ENCODE measurements at regions not wholly inside any gene's neighbourhood (a gene's known extent, or its start where the extent isn't known, plus 50 kb on each side); places are given as distances from the start of the nearest gene placed in this dataset.

DNA sequence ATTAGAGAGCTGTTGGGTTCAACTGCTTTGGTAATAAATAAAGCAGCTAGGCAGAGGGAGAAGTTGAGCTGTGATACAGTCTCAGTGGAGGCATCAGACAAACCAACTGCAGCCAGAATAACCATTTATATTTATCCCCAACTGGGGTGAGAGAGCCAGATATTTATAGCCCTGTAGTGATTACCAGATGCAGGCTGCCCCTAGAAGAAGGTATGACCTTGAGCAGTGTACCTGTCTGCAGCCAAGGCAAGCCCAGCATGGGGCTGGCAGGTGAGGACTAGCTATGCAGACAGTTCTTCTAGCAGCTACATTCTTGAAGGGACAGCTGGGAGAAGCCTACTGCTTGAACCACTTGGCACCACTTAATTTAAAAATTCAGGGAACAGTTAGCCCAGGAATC lies 144.4 kb upstream of the EPHA3 start:
- POLR2A ChIA-PET, result no interaction called here
- no peaks in the 10 kb centered on the region for H3K27me3 Mint-ChIP-seq

DNA sequence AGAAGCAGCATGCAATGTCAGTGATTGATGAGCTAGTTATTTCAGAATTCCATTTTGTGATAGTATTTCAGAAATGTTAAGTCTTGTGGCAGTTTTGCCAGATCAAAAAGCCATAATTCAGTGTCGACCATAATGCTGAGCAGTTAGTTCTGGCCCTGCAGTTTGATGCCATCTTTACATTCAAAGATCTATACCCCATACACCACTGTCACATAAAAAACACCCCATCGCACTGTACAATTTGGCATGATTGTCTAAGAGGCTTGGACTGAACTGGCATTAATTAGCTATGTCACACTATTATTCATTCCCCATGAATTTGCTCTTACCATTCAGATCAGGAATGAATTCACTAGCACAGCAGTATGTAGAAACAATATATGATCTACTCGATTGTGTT lies 127.7 kb upstream of the EPHA3 start:
- POLR2A ChIA-PET, result no interaction called here
- no peak for DNase-seq
- H3K36me3 Mint-ChIP-seq, result no peaks in the 10 kb centered on the region
- Histone ChIP-seq H3K4me1 (ENCODE audit: insufficient read depth, low read length) (no peaks in the 10 kb centered on the region), H3K36me3 (ENCODE audit: insufficient read depth, low read length) (no peaks in the 10 kb centered on the region), H3K27me3 (ENCODE audit: insufficient read depth, low read length, poor library complexity, severe bottlenecking) (no peaks in the 10 kb centered on the region), H3K27ac (ENCODE audit: low read depth, low read length) (no peak overlapping the region), H3K4me3 (ENCODE audit: low read length) (no peak overlapping the region), H3K9me3 (ENCODE audit: low read length) (no peaks in the 10 kb centered on the region)
- H3K4me1 Mint-ChIP-seq, result no peaks in the 10 kb centered on the region
- no peak overlapping the region for H3K27ac Mint-ChIP-seq
- H3K9me3 Mint-ChIP-seq, result peaks cover 2 to 32% (median 6%) of the 10 kb centered on the region in 5 donors
- CTCF ChIA-PET, result no interaction called here
- no peaks in the 10 kb centered on the region for H3K27me3 Mint-ChIP-seq
- no peak overlapping the region for H3K4me3 Mint-ChIP-seq

More for the DNA sequence above, 144.4 kb upstream of the EPHA3 start:
- Histone ChIP-seq H3K36me3 (ENCODE audit: insufficient read depth, low read length) (no peaks in the 10 kb centered on the region), H3K9me3 (ENCODE audit: low read length) (no peaks in the 10 kb centered on the region), H3K27me3 (ENCODE audit: insufficient read depth, low read length, poor library complexity, severe bottlenecking) (no peaks in the 10 kb centered on the region), H3K27ac (ENCODE audit: low read depth, low read length) (no peak overlapping the region), H3K4me3 (ENCODE audit: low read length) (no peak overlapping the region), H3K4me1 (ENCODE audit: insufficient read depth, low read length) (no peaks in the 10 kb centered on the region)
- CTCF ChIA-PET, result no interaction called here
- no peak for DNase-seq
- Mint-ChIP-seq H3K4me1 (no peaks in the 10 kb centered on the region), H3K27ac (no peak overlapping the region), H3K9me3 (peaks cover 0 to 19% (median 6%) of the 10 kb centered on the region in 5 donors), H3K4me3 (no peak overlapping the region), H3K36me3 (no peaks in the 10 kb centered on the region)

DNA sequence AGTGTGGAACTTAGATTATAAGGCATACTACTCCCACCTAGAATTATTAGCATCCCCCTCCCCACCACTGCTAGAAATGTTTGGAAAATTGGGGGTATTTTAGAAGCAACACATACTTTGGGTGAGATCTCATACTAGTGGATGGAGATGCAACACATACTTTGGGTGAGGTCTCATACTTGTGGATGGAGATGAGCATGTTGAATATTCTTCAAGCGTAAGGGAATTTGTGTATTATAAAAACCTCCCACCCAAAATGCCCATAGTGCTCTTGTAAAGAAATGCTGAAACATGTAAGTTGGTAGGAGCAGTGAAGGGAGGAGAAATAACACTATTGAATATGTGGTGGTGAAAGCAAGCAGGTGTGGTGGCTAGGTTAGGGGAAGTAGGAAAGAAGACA lies 124.0 kb upstream of the EPHA3 start:
- ChIA-PET POLR2A (no interaction called here), CTCF (no interaction called here)
- H3K27me3 Mint-ChIP-seq, result no peaks in the 10 kb centered on the region
- H3K36me3 ChIP-seq (ENCODE audit: insufficient read depth, low read length), result no peaks in the 10 kb centered on the region
- H3K27me3 ChIP-seq (ENCODE audit: insufficient read depth, low read length, poor library complexity, severe bottlenecking), result no peaks in the 10 kb centered on the region
- no peaks in the 10 kb centered on the region for H3K4me1 Mint-ChIP-seq
- no peaks in the 10 kb centered on the region for H3K36me3 Mint-ChIP-seq
- H3K27ac Mint-ChIP-seq, result no peak overlapping the region
- H3K4me1 ChIP-seq (ENCODE audit: insufficient read depth, low read length), result no peaks in the 10 kb centered on the region
- no peaks in the 10 kb centered on the region for H3K9me3 ChIP-seq (ENCODE audit: low read length)
- peaks cover 2 to 15% (median 4%) of the 10 kb centered on the region in 5 donors for H3K9me3 Mint-ChIP-seq
- H3K4me3 ChIP-seq (ENCODE audit: low read length), result no peak overlapping the region
- DNase-seq, result no peak
- no peak overlapping the region for H3K4me3 Mint-ChIP-seq
- no peak overlapping the region for H3K27ac ChIP-seq (ENCODE audit: low read depth, low read length)

DNA sequence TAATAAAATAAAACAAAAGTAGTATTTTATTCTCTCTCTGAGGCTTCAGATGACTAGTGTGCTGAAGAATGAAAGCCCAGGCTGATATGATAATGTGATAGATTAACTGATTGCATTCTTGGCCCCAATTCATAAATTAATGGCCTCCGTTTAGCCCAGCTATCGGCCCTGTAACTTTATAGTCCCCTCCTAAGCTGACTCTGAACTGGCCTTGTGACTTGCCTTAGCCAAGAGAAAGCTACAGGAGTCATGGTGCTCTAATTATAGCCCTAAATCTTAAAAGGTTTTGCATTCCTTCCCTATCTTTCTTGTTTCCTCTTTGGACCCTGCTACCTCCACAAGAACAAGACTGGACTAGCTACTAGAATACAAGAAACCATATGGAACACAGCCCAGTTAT lies 123.2 kb upstream of the EPHA3 start:
- Mint-ChIP-seq H3K4me1 (no peaks in the 10 kb centered on the region), H3K9me3 (peaks cover 2 to 15% (median 4%) of the 10 kb centered on the region in 5 donors), H3K4me3 (no peak overlapping the region)

DNA sequence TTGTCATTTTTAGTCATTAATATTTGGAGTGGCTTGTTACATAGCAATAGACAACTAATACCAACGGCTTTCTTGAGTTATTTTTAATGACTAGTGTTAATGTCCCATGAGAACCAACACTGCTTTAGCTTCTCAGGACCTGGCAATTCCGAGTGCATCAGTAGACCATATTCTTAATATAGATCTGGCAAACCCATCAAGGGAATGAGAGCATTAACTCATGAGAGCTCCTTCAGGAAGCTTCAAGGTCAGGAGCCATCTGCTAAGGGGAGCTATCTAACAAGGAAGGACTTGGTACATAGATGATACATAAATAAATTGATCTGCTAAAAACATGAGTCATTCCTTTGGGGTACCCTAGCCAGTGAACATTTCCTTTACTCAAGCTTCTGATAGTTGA lies 122.6 kb upstream of the EPHA3 start:
- Histone ChIP-seq H3K27me3 (ENCODE audit: insufficient read depth, low read length, poor library complexity, severe bottlenecking) (no peaks in the 10 kb centered on the region), H3K27ac (ENCODE audit: low read depth, low read length) (no peak overlapping the region), H3K4me3 (ENCODE audit: low read length) (no peak overlapping the region), H3K4me1 (ENCODE audit: insufficient read depth, low read length) (no peaks in the 10 kb centered on the region), H3K9me3 (ENCODE audit: low read length) (no peaks in the 10 kb centered on the region), H3K36me3 (ENCODE audit: insufficient read depth, low read length) (no peaks in the 10 kb centered on the region)
- ChIA-PET POLR2A (no interaction called here), CTCF (no interaction called here)
- DNase-seq, result no peak
- Mint-ChIP-seq H3K4me1 (no peaks in the 10 kb centered on the region), H3K27ac (no peak overlapping the region), H3K36me3 (no peaks in the 10 kb centered on the region), H3K9me3 (peaks cover 2 to 15% (median 5%) of the 10 kb centered on the region in 5 donors), H3K27me3 (no peaks in the 10 kb centered on the region), H3K4me3 (no peak overlapping the region)

More for the DNA sequence above, 123.2 kb upstream of the EPHA3 start:
- POLR2A ChIA-PET, result no interaction called here
- CTCF ChIA-PET, result no interaction called here
- no peaks in the 10 kb centered on the region for H3K27me3 ChIP-seq (ENCODE audit: insufficient read depth, low read length, poor library complexity, severe bottlenecking)
- no peaks in the 10 kb centered on the region for H3K27me3 Mint-ChIP-seq
- no peak overlapping the region for H3K27ac ChIP-seq (ENCODE audit: low read depth, low read length)
- no peak overlapping the region for H3K4me3 ChIP-seq (ENCODE audit: low read length)
- H3K27ac Mint-ChIP-seq, result no peak overlapping the region
- no peaks in the 10 kb centered on the region for H3K9me3 ChIP-seq (ENCODE audit: low read length)
- no peaks in the 10 kb centered on the region for H3K36me3 Mint-ChIP-seq
- no peaks in the 10 kb centered on the region for H3K4me1 ChIP-seq (ENCODE audit: insufficient read depth, low read length)
- no peaks in the 10 kb centered on the region for H3K36me3 ChIP-seq (ENCODE audit: insufficient read depth, low read length)
- no peak for DNase-seq

DNA sequence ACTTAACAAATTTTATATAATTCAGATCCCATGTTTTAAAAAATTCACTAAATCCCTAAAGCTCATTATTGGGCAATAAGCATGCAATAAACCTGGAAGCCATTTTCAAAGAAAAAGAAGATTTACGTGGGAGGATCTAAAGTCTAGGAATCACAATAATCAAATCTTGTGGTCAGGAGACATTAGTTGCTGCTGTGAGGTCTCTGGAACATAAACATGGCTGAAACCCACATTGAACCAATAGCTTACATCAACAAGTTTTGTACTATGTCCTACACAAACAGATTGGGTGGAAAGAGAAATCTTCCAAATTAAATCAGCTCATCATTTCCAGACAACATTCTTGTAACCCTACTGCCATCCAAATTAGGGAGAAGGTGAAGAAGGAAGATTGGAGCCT lies 121.9 kb upstream of the EPHA3 start:
- Mint-ChIP-seq H3K4me1 (no peaks in the 10 kb centered on the region), H3K27ac (no peak overlapping the region), H3K9me3 (peaks cover 2 to 14% (median 8%) of the 10 kb centered on the region in 5 donors), H3K4me3 (no peak overlapping the region), H3K27me3 (no peaks in the 10 kb centered on the region), H3K36me3 (no peaks in the 10 kb centered on the region)
- Histone ChIP-seq H3K9me3 (ENCODE audit: low read length) (no peaks in the 10 kb centered on the region), H3K4me3 (ENCODE audit: low read length) (no peak overlapping the region), H3K27ac (ENCODE audit: low read depth, low read length) (no peak overlapping the region), H3K36me3 (ENCODE audit: insufficient read depth, low read length) (no peaks in the 10 kb centered on the region), H3K4me1 (ENCODE audit: insufficient read depth, low read length) (no peaks in the 10 kb centered on the region), H3K27me3 (ENCODE audit: insufficient read depth, low read length, poor library complexity, severe bottlenecking) (no peaks in the 10 kb centered on the region)
- ChIA-PET CTCF (no interaction called here), POLR2A (no interaction called here)
- no peak for DNase-seq

DNA sequence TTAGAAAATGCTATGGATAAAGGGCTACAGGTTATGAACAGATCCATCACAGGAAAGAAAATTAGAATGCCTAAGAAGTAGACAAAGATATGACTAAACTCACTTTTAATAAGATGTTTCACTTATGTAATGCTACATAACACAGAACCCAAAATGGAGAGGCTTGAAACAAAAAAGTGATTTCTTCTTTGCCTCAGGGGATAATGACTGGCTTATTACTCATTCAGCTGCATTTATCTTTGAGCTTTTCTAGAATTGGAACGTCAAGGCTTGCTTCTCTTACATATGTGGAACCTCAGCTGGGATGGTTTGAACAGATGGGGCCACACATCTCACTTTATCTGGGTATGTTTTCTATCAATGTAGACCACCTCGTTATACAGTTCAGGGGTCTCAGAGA lies 120.6 kb upstream of the EPHA3 start:
- Mint-ChIP-seq H3K4me1 (no peaks in the 10 kb centered on the region), H3K27me3 (no peaks in the 10 kb centered on the region), H3K9me3 (peaks cover 2 to 13% (median 7%) of the 10 kb centered on the region in 5 donors), H3K36me3 (no peaks in the 10 kb centered on the region), H3K4me3 (no peak overlapping the region), H3K27ac (no peak overlapping the region)
- H3K27ac ChIP-seq (ENCODE audit: low read depth, low read length), result no peak overlapping the region
- no peak for DNase-seq
- ChIA-PET POLR2A (no interaction called here), CTCF (no interaction called here)
- no peak overlapping the region for H3K4me3 ChIP-seq (ENCODE audit: low read length)
- no peaks in the 10 kb centered on the region for H3K4me1 ChIP-seq (ENCODE audit: insufficient read depth, low read length)
- H3K27me3 ChIP-seq (ENCODE audit: insufficient read depth, low read length, poor library complexity, severe bottlenecking), result no peaks in the 10 kb centered on the region
- no peaks in the 10 kb centered on the region for H3K36me3 ChIP-seq (ENCODE audit: insufficient read depth, low read length)
- H3K9me3 ChIP-seq (ENCODE audit: low read length), result no peaks in the 10 kb centered on the region

DNA sequence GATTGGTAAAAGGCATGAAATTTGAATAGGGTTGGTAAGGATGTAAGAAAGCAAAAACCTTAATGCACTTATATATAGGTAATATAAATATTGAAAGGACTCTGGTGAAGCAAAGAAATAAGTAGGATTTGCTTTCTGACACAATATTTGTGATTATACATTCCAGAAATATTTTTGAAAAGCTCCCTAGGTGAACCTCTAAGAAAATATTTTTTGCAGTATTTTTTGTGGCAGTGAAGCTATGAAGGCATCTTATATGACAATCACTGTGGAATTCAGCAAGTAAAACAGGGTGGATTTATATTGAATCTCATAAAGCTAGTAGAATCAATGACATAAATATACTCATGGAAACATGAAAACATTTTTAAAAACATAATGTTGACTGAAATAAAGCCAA lies 119.6 kb upstream of the EPHA3 start:
- DNase-seq, result no peak
- Mint-ChIP-seq H3K36me3 (no peaks in the 10 kb centered on the region), H3K4me1 (no peaks in the 10 kb centered on the region), H3K4me3 (no peak overlapping the region), H3K27ac (no peak overlapping the region), H3K9me3 (peaks cover 2 to 11% (median 7%) of the 10 kb centered on the region in 5 donors), H3K27me3 (no peaks in the 10 kb centered on the region)
- ChIA-PET CTCF (no interaction called here), POLR2A (no interaction called here)
- Histone ChIP-seq H3K4me1 (ENCODE audit: insufficient read depth, low read length) (no peaks in the 10 kb centered on the region), H3K9me3 (ENCODE audit: low read length) (no peaks in the 10 kb centered on the region), H3K27ac (ENCODE audit: low read depth, low read length) (no peak overlapping the region), H3K4me3 (ENCODE audit: low read length) (no peak overlapping the region), H3K27me3 (ENCODE audit: insufficient read depth, low read length, poor library complexity, severe bottlenecking) (no peaks in the 10 kb centered on the region), H3K36me3 (ENCODE audit: insufficient read depth, low read length) (no peaks in the 10 kb centered on the region)

DNA sequence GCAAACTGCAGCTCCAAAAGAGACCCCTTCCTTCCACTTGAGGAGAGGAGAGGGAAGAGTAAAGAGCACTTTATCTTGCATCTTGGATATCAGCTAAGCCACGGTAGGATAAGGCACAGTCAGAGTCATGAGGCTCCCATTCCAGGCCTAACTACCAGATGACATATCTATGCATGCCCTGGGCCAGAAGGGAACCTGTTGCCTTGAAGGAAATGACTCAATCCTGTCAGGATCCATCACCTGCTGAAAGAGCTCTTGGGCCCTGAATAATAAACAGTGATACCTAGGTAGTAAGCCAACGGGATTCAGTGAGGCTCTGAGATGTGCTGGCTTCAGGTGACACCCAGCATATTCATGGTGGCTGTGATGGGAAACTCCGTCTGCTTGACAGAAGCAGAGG lies 118.5 kb upstream of the EPHA3 start:
- DNase-seq, result no peak
- H3K4me1 Mint-ChIP-seq, result no peaks in the 10 kb centered on the region
- ChIA-PET CTCF (no interaction called here), POLR2A (no interaction called here)
- no peak overlapping the region for H3K27ac Mint-ChIP-seq
- H3K36me3 Mint-ChIP-seq, result no peaks in the 10 kb centered on the region
- H3K4me3 ChIP-seq (ENCODE audit: low read length), result no peak overlapping the region
- H3K27me3 ChIP-seq (ENCODE audit: insufficient read depth, low read length, poor library complexity, severe bottlenecking), result no peaks in the 10 kb centered on the region
- no peak overlapping the region for H3K27ac ChIP-seq (ENCODE audit: low read depth, low read length)
- peaks cover 2 to 9% (median 6%) of the 10 kb centered on the region in 5 donors for H3K9me3 Mint-ChIP-seq
- no peaks in the 10 kb centered on the region for H3K9me3 ChIP-seq (ENCODE audit: low read length)
- H3K27me3 Mint-ChIP-seq, result no peaks in the 10 kb centered on the region
- H3K4me1 ChIP-seq (ENCODE audit: insufficient read depth, low read length), result no peaks in the 10 kb centered on the region
- H3K4me3 Mint-ChIP-seq, result no peak overlapping the region
- no peaks in the 10 kb centered on the region for H3K36me3 ChIP-seq (ENCODE audit: insufficient read depth, low read length)
